ENCODE measurements at regions not wholly inside any gene's neighbourhood (a gene's known extent, or its start where the extent isn't known, plus 50 kb on each side); places are given as distances from the start of the nearest gene placed in this dataset.

DNA sequence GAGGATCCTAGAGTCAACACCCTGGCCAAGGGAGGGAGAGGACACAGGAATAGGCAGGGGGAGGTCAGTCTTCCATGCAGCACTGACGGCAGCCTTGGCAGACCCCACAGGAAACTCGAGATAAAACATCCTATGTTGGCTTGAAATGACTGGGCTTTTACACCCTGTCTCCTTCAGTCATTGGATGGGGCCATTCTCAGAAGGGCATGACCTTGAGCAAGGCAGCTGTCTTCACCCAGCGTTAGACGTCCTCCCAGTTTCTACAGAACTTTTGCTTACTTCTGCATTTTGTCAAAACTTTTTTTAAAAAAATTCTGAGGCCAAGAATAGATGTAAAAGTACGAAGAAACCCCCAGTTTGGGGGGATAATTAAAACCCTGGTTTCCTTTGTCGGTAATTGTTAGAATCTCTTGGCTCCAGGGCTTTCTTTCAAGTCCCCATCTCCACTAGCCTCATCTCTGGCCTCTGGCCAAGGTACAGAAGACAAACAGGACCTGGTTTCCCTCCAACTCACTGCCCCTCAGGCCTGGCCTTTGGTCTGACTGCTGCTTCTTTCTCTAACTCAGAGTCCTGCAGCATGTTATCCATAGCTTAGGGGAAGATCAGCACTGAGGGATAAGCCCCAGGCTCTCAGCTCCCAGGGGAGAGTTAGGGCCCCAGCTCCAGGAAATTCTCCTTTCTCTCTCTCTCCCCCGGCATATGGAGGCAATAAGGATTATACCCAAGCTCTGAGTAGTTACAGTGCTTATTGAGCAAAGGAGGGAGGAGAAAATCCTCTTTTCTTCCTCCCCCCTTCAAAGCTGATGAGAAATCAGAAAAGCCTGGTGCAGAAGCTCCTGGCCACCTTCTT is 51.6 kb upstream of the KCND3 start:
- no peak for DNase-seq

DNA sequence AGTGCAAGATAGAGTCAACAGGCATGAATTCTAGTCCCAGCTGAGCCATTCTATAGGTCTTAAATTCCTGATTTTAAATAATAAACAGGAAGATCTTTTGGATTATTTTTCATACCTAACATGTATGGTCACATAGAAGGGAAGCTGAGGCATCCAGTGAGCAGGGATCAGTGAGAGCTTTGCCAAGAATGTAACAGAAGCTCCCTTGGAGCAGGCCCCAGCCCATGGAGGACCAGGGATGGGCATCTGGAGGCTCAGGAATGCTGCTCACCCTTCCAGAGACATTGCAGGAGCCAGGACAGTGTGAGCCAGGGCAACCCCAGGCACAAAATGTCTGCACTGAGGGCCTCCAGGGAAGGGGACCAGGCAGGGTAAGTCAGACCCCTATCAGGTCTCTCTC is 54.4 kb upstream of the KCND3 start:
- DNase-seq, result no peak

DNA sequence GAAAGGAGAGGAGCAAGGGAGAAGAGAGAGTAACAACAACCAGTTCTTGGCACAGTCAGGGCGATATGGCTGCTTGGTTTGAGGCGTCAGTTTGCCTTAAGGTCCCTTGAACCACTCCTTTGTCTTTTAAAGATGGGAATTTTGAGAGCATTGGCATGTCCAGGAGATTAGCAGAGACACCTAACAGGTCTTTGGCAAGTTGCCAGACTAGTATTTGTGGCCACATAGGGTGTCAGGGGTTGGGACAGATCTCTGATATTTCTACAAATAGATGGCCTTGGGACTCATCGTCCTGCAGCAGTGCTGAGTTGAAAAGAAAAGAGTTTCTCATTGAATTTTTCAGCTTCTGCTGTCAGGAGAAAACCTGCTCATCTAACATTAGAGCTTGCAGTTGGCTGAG is 55.3 kb upstream of the KCND3 start:
- DNase-seq, result no peak

DNA sequence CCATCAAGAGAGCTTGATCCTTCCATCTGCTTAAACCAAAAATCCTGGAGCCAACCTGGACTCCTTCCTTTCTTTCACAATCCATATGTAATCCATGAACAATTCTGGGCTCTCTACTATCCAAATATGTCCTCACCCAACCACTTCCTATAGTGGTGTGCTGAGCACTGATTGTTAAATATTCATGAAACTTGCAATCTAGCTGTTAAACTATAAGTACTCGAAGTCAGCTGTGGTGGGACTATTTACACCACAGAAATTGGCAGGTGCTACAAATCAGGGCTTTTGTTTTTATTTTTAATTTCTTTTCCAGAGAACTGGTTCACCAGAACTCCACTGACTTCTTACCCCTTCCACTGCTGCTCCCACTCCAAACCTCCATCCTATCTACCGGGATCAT is 57.2 kb upstream of the KCND3 start:
- DNase-seq, result no peak

DNA sequence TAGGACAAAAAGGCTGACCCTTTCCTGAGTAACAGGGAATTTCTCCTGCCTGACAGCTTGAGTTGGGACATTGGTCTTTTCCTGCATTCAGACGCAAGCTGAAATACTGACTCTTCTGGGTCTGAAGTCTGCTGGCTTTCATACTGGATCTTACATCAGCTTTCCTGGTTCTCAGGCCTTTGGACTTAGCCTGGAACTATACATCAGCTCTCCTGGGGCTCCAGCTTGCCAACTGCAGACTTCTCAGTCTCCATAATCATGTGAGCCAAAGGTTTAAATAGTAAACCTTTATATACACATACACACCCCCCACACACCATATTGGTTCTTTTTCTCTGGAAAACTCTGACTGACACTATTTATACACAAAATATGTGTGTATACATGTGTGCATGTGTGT is 59.0 kb upstream of the KCND3 start:
- DNase-seq, result no peak

DNA sequence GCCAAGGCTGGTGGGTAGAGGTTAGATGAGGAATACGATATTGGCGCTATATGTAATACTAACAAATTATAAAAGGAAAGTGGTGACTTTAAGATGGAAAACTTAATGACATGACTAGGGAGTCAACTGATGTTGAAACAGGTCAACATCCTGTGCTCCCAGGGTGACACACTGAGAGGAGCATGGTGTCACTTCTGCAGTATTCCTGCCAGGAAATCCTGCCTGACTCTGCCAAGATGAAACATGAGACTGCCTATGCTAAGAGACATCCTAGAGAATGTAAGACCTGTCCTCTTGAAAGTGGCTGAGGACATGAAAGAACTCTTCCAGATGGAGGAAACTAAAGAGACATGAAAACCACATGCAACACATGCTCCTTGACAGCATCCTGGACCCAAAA is 65.0 kb upstream of the KCND3 start:
- no peak for DNase-seq

DNA sequence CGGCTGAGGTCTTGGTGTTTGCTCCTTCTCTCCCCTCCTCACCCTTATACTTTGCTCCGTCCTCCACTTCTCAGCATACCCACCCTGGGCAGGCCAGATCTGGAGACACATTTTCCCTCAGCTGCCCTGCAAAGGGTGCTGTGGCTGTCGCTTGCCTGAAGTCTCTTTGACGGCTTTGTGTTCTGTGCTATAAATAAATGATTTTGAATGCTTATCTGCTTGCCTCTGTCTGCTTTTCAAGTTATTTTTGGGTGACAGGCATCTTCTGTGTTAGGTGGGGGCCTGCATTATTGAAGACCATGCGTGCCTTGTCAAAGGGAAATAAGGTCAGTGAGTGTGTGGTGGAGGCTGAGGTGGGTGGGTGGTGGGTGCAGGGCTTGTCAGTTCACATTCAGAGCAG is 66.9 kb upstream of the KCND3 start:
- DNase-seq, result no peak

DNA sequence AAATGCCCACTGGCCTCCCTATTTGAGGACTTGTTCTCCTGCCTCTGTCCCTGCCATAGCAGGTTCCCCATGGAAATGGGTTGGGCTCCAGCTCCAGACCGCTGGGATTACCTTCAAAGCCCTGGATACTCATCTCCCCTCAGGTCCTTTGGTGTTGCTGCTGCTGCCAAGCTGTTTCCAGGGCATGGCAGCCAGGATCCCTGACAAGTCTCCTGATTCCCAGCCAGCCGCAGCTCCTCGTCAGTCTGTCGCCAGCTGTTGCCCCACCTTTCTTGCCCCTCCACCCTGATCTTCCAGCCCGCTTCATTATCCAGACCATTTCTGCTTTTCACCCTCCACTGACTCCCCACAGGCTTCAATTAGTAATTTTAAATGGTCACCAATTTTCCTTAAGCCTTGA is 68.3 kb upstream of the KCND3 start:
- DNase-seq, result no peak

DNA sequence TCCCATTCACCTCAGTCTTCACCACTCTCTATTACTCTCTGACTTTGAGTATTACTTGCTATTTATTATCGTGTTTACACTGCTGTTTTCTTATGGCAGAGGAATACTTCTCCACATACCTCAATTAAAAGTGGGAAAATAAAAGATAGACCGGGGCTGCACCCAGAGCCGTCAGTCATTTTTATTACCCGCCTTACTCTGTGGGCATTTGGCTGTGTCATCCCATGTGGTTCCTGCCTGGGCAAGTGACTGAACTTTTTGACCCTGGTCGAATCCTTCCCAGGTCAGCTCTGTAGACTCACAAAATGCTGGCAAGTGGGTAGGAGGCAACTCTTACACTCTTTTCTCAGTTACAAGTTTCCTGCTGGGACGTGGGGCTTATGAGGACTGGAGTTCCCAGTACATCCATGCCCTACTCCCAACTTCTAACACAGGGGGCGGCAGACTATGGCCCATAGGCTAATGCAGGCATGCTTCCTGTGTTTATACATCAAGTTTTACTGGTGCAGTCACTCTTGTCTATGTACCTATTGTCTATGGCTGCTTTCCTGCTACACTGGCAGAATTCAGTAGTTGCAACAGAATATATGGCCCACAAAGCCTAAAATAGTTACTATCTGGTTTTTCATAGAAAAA is 69.5 kb upstream of the KCND3 start:
- no peak for DNase-seq

DNA sequence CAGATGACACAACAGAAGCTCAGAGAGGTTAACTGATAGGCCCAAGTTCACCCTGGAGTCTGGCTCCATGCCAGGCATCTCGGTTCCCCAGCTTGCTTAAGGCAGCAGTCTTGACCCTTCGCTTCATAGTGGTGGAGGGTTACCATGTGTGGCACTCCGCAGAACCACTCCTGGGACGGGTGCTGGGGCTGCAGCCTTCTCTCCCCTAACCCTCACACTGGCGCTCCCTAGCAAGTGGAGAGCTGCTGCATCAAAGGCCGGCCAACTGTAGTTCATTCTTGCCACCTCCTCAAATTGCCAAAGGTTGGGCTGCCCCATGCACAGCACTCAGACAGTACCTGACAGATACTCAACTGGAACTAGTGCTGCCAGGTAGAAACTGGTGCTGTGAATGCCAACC is 70.2 kb upstream of the KCND3 start:
- DNase-seq, result no peak

DNA sequence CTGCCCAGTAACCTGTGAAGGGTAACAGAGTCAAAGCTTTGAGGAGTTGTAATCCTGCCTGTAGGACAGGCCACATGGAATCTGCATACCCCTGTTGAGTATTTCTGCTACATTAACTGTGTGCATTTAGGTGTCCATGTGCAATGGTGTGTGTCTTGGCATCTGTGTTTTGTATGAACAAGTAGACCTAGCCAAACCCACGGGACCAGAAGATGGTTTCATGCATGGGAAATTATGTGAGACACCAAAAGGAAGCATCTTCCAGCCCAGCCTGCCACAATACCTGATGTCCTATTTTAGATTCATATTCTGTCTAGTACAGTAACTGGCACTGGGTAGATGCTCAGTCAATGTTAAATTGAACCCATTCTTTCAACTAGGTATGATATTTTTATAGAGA is 70.8 kb upstream of the KCND3 start:
- no peak for DNase-seq

DNA sequence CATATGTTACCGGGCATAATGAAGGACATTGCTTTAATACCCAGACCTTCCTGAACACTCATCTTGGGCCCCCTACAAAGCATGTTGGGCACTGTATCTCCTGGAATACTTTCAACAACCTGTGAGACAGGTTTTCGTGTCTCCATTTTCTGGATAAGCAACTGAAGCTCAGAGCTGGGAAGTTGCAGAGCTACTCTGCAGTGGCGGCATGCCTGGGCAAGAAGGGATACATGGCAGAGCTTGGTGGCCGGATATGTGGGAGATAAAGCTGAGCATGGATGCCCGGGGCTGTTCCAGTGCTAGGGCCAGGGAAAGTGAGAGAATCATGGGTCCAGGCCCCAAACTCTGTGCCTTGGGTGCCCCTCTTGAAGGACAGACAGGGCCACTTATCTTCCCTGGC is 71.6 kb upstream of the KCND3 start:
- DNase-seq, result no peak

DNA sequence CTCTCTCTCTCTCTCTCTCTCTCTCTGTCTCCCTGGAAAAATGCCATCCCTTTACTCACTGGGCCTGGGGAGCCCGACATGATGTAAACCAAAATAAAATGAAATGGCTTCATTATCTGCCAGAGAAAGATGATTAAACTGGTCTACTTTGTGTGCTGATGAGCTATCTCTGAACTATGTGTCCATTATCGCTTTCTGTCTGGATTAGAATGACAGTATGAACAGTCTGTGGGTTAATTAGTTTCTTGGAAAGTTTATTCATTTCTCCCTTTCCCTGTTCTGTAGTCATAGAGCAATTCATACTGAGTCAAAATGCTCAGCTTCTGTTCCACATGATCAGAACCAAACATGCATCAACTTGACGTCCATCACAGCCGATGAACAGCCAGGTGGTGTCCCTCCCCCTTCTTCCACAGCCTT is 72.4 kb upstream of the KCND3 start:
- DNase-seq, result no peak

DNA sequence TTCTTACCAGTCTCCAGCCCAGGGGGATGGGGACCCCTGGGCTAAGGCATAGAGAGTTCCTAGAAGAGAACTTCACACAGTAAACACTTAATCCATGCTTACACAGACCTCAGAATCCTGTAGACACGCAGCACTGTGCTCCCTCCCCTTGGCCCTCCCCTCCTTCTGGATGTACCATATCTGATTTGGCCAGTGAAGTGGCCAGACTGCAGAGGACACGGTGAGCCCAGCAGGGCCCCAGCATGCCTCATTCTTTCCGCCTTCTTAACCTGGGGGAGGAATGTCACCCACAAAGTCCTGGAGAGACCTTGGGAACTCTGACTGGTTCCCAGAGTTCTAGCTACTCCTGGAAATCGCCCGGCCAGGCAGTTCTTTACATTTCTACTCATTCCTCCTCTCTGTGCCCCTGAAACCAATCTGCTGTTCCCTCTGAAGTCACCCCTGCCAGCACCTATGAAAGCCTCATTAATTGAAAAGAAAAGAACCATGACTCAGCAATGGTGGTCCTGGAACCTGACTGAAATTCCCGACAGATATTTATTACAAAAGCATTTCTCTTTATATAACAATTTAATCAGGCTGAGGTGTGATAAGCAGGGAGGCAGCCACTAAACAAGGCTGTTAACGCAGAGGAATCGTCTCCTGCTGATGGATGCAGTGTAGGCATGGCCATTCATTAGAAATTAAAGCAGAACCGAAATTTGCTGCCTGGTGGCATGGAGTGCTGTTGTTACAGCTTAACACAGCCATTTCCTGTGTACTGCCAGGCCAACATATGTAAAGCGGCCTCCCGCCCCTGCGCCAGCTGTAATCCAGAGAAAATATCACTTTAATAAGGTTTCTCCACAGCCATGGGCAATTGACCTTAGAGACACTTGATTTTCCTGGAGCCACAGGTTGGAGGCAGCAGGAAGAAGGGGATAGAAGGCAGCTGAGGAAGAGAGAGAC is 74.6 kb upstream of the KCND3 start:
- no peak for DNase-seq

DNA sequence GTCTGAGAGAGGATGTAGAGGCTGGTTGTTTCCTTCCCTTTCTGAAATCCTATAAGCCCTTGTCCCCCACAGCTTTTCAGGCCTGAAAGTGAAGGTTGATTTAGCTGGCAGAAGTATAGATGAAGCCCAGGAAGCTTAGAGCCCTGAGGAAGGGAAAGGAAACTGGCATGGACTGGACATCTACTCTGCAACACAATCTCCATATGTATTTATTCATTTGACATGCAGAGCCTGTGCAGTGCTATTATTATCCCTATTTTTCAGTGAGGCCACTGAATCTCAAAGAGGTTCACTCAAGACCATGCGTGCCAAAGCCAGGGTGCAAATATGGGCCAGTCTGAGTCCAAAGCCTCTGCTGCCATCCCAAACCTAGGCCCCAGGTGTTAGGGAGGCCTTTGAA is 78.5 kb upstream of the KCND3 start:
- DNase-seq, result no peak

DNA sequence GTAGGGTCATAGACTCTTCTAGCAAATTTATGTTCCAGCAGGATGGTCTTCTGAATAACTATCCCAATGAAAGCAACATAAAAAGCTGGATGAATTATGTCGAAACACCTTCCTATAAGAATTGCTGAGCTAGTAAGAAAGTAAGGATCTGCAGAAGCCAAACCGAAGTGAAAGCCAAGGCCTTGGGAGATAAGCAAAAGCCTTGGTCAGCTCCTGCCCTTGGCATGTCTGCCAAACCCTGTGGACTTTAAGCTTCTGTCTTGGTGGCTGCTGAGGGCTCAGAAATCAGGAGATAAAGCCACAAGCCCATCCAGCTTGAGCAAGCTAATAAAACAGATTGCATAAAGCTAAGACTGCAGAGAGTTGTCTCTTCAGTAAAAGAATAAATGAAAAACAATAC is 81.2 kb upstream of the KCND3 start:
- DNase-seq, result no peak

DNA sequence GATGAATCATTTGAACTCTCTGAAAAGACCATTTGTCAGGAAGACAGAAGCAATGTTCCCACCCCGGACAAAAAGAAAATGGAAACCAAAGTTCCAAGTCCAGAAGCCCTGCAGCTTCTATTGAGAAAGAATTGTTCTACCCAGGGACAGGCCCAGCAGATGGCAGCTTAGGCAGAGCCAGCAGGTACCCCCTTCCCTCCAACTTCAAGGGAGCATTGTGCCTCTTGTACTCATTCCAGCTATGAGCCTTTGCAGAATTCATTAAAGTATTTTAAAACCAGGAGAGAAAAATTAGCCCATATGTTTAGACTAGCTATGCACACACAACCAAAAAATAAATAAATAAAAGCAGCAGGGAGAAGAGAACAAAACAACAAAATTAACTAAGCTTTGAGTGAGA is 85.2 kb upstream of the KCND3 start:
- no peak for DNase-seq

DNA sequence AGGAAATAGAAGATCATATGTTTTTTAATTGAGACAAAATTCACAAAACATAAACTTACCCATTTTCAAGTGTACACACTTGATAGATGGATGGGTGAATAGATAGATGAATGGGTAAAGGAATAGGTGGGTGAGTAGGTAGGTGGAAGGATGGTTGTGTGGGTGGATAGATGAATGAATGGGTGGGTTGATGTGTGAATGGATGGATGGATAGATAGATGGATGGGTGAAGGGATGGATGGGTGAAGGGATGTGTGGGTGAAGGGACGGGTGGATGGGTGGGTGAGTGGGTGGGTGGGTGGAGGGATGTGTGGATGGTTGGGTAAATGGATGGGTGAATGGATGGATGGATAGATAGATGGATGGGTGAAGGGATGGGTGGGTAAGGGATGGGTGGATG is 86.1 kb upstream of the KCND3 start:
- no peak for DNase-seq

DNA sequence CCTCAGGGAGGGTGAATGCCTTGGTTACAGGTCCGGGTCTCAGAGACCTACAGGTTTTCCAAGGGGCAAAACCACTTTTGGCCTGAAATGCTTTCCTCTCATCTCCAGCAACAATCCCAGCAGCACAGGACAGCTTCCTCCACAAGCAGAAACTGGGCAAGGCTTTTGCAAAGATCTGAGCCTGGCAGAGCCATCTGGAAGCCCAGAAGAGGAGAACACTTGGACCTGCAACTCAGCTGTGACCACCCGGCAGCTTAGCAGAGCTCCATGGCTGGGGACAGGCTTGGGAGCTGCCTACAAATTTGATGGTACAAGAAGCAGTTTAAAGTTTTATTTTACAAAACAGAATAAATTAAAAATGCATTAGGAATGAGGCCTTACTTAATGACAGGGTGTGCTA is 90.0 kb upstream of the KCND3 start:
- no peak for DNase-seq

DNA sequence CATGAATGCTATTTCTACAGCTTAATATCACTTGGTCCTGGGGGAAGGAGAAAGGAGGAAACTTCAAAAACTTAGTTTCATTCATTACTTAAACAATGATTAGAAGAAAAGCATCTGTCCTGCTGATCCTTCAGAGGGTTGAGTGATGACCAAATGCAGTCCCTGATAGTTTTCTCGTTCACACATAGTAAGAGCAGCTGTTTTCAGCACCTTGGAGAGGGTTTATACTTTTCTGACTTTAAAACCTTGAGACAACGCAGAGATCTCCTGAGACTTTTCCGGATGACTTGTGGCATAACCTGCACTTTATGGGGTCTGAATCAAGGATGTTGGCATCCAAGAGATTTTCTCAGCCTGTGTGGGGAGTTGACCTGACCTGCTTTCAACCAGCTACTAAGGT is 94.0 kb upstream of the KCND3 start:
- peak; percentile 13 for DNase-seq

DNA sequence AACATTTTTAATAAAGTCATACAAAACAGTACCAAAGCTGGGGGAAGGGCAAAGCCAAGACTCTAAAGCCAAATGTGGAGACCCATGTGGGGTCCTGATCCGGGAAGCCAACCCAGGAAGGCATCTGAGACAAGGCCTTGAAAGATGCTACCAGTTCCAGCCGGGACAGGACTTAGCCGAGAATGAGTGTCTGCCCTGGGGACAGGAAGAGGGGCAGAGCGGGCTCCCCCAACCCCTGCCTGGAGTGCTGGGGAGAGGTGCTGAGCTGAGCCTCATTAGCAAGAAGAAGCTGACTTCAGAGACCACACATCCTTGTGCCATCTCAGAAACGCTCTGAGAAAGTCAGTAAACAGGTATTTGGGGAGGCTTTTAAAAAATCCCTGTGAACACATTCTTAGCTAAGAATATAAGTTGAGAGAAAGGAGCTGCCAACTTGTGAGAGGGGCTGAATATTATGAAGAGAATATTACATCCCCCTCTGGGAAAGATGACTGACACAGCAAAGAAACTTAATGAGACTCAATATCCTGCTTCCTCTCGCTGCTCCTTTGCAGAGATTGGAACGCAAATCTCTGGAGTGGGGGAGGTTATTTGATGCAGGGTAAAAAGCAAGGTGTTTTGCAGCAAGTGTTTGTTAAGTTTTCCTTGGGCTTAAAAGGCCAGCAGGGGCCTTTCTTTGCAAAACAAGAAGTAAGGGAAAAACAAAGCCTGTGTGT is 103.3 kb upstream of the KCND3 start:
- no peak for DNase-seq

DNA sequence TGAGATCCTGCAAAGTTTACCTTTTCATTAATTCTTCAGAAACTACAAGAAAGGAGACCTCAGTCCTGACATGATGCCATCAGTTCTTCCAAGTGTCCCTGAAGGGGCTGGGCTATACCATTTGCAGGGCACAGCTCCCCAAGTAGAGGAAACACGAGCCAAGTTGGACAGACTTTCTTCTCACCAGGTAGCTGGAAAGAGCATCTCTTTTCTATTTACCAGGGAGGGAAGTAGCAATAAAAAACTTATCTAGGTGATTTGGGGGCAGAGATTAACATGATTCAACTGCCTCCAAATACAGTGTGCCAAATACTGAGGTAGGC is 103.9 kb upstream of the KCND3 start:
- DNase-seq, result no peak

DNA sequence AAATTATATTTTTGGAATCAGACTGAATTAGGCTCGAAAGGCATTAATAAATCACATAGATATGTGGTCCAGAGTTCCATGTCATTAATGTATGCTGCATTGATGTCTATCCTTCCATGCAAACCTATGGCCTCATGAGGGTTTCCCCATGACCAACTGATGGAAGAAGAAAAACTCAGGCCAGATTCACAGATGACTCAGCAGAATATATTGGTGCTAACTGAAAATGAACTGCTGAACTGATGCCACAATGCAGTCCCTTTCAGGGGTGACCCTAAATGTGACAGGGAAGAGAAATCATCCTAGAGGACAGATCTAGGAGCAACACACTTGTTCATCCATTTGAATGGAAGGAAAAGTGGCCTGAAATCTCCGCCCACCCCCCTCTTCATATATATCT is 110.5 kb upstream of the KCND3 start:
- no peak for DNase-seq

All from right kidney (tissue), 1 donor.